DOHH2 (cell line): ENCODE measurements at regions not wholly inside any gene's neighbourhood (a gene's known extent, or its start where the extent isn't known, plus 50 kb on each side); places are given as distances from the start of the nearest gene placed in this dataset.

Source experiments
- H3F3A ChIP-seq: fragments of 200-600 bp; sonication (generic), shearing (Covaris generic); 2 replicates; pipeline ENCODE4 v1.6.0; 2016; ENCODE audit warnings: antibody characterized with exemption, mild to moderate bottlenecking; ENCODE audit not compliant: control insufficient read depth, insufficient read depth
- H3K27ac ChIP-seq: fragments of 200-600 bp; sonication (generic); 2 replicates; pipeline ENCODE4 v1.5.1; 2014; ENCODE audit warnings: low read depth, mild to moderate bottlenecking, low read length, moderate library complexity
- H3K27me3 ChIP-seq: fragments of 200-600 bp; sonication (generic); 2 replicates; pipeline ENCODE4 v1.6.1; 2014; ENCODE audit warnings: mild to moderate bottlenecking, low read length, mixed read lengths; ENCODE audit not compliant: control insufficient read depth
- H3K36me3 ChIP-seq: fragments of 200-600 bp; sonication (generic); 2 replicates; pipeline ENCODE4 v1.6.1; 2014; ENCODE audit warnings: mild to moderate bottlenecking, low read length, moderate library complexity, mixed read lengths; ENCODE audit not compliant: control insufficient read depth
- H3K4me1 ChIP-seq: fragments of 200-600 bp; sonication (generic); 2 replicates; pipeline ENCODE4 v1.6.1; 2014; ENCODE audit warnings: mild to moderate bottlenecking, low read length, mixed read lengths; ENCODE audit not compliant: control insufficient read depth
- H3K4me2 ChIP-seq: fragments of 200-600 bp; sonication (generic); 2 replicates; pipeline ENCODE4 v1.6.0; 2014; ENCODE audit warnings: mild to moderate bottlenecking, low read length, moderate library complexity
- H3K4me3 ChIP-seq: fragments of 200-600 bp; sonication (generic); 2 replicates; pipeline ENCODE4 v1.5.1; 2014; ENCODE audit warnings: mild to moderate bottlenecking, low read length, mixed read lengths
- H3K79me2 ChIP-seq: fragments of 200-600 bp; sonication (generic); 2 replicates; pipeline ENCODE4 v1.6.1; 2014; ENCODE audit warnings: mild to moderate bottlenecking, low read length, mixed read lengths; ENCODE audit not compliant: control insufficient read depth
- H3K9me2 ChIP-seq: fragments of 200-600 bp; sonication (generic); replicated peaks from 2 replicates; pipeline ENCODE4 v1.6.1; 2014; ENCODE audit warnings: mild to moderate bottlenecking, low read length, mixed read lengths; ENCODE audit not compliant: control insufficient read depth
- H3K9me3 ChIP-seq: fragments of 200-600 bp; sonication (generic); 2 replicates; pipeline ENCODE4 v1.6.1; 2014; ENCODE audit warnings: antibody characterized with exemption, low read length, mixed read lengths; ENCODE audit not compliant: control insufficient read depth, insufficient read depth
- H4K20me1 ChIP-seq: fragments of 200-600 bp; sonication (generic); 2 replicates; pipeline ENCODE4 v1.6.0; 2014; ENCODE audit warnings: low read depth, mild to moderate bottlenecking, antibody characterized with exemption, low read length, moderate library complexity; ENCODE audit not compliant: control insufficient read depth, insufficient read depth
- EZH2phosphoT487 ChIP-seq: fragments of 200-600 bp; sonication (generic); IDR thresholded peaks from 2 replicates; pipeline ENCODE4 v1.6.1; 2017; ENCODE audit warnings: borderline replicate concordance, mild to moderate bottlenecking, antibody characterized with exemption, low read length, moderate library complexity, mixed read lengths
- TF ChIP-seq, protein P1 (sequence below): fragments of 200-600 bp; sonication (generic); IDR thresholded peaks from one replicate; pipeline ENCODE4 v1.5.1; 2014; ENCODE audit warnings: antibody characterized with exemption, mild to moderate bottlenecking, low read depth, low read length; ENCODE audit not compliant: poor library complexity, severe bottlenecking

GRCh38 chr9:1946526-1947283, 68.4 kb upstream of the SMARCA2 start:
- TF ChIP-seq, protein P1, sequence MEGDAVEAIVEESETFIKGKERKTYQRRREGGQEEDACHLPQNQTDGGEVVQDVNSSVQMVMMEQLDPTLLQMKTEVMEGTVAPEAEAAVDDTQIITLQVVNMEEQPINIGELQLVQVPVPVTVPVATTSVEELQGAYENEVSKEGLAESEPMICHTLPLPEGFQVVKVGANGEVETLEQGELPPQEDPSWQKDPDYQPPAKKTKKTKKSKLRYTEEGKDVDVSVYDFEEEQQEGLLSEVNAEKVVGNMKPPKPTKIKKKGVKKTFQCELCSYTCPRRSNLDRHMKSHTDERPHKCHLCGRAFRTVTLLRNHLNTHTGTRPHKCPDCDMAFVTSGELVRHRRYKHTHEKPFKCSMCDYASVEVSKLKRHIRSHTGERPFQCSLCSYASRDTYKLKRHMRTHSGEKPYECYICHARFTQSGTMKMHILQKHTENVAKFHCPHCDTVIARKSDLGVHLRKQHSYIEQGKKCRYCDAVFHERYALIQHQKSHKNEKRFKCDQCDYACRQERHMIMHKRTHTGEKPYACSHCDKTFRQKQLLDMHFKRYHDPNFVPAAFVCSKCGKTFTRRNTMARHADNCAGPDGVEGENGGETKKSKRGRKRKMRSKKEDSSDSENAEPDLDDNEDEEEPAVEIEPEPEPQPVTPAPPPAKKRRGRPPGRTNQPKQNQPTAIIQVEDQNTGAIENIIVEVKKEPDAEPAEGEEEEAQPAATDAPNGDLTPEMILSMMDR, result no peak
- no peak for TF ChIP-seq EZH2phosphoT487

GRCh38 chr9:1947438-1947837, 67.7 kb upstream of the SMARCA2 start:
- no peak overlapping the region for H3K4me2 ChIP-seq
- no peaks in the 10 kb centered on the region for H4K20me1 ChIP-seq
- no peaks in the 10 kb centered on the region for H3K36me3 ChIP-seq
- H3K9me3 ChIP-seq, result no peaks in the 10 kb centered on the region
- H3K27me3 ChIP-seq, result no peaks in the 10 kb centered on the region
- H3K4me3 ChIP-seq, result no peak overlapping the region
- H3K4me1 ChIP-seq, result no peaks in the 10 kb centered on the region
- H3F3A ChIP-seq, result no peaks in the 10 kb centered on the region
- no peak for TF ChIP-seq EZH2phosphoT487
- TF ChIP-seq, protein P1, result no peak
- H3K79me2 ChIP-seq, result no peaks in the 10 kb centered on the region
- H3K9me2 ChIP-seq, result no peaks in the 10 kb centered on the region
- H3K27ac ChIP-seq, result no peak overlapping the region

More at GRCh38 chr9:1946526-1947283, 68.4 kb upstream of the SMARCA2 start:
- no peaks in the 10 kb centered on the region for H4K20me1 ChIP-seq
- H3K79me2 ChIP-seq, result no peaks in the 10 kb centered on the region
- H3K27ac ChIP-seq, result no peak overlapping the region
- no peaks in the 10 kb centered on the region for H3K9me2 ChIP-seq
- H3K9me3 ChIP-seq, result no peaks in the 10 kb centered on the region
- H3F3A ChIP-seq, result no peaks in the 10 kb centered on the region
- H3K4me3 ChIP-seq, result no peak overlapping the region
- H3K4me1 ChIP-seq, result no peaks in the 10 kb centered on the region
- H3K27me3 ChIP-seq, result no peaks in the 10 kb centered on the region
- no peaks in the 10 kb centered on the region for H3K36me3 ChIP-seq
- H3K4me2 ChIP-seq, result no peak overlapping the region

GRCh38 chr9:1948541-1948940, 66.6 kb upstream of the SMARCA2 start:
- Histone ChIP-seq H3K27me3 (no peaks in the 10 kb centered on the region), H3K9me3 (no peaks in the 10 kb centered on the region), H3K4me3 (no peak overlapping the region), H3K36me3 (no peaks in the 10 kb centered on the region), H3K4me1 (no peaks in the 10 kb centered on the region), H3K4me2 (no peak overlapping the region), H3K79me2 (no peaks in the 10 kb centered on the region), H3K9me2 (no peaks in the 10 kb centered on the region), H4K20me1 (no peaks in the 10 kb centered on the region), H3F3A (no peaks in the 10 kb centered on the region), H3K27ac (no peak overlapping the region)
- no peak for TF ChIP-seq EZH2phosphoT487
- TF ChIP-seq, protein P1, result no peak
